ENCODE measurements at regions not wholly inside any gene's neighbourhood (a gene's known extent, or its start where the extent isn't known, plus 50 kb on each side); places are given as distances from the start of the nearest gene placed in this dataset.

DNA sequence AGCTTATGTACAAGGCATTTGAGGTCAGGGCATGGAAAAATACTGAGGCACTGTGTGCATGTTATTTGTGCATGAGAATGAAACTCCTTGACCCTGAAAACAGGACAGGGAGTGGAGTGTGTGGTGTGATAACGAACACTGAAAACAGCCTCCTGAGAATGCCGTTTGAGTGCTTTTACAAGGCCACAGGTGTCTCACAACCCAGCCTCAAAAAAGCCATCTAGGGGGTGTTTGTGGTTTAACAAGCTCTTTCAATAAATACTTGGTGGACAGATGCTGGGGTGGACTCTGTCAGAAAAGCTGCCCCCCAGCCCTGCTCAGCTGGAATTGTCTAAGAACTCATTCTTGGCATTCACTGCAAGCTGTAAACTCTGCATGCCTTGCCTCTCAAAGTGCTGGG lies 94.0 kb upstream of the SLC25A48 start:
- TF ChIP-seq, protein P1, sequence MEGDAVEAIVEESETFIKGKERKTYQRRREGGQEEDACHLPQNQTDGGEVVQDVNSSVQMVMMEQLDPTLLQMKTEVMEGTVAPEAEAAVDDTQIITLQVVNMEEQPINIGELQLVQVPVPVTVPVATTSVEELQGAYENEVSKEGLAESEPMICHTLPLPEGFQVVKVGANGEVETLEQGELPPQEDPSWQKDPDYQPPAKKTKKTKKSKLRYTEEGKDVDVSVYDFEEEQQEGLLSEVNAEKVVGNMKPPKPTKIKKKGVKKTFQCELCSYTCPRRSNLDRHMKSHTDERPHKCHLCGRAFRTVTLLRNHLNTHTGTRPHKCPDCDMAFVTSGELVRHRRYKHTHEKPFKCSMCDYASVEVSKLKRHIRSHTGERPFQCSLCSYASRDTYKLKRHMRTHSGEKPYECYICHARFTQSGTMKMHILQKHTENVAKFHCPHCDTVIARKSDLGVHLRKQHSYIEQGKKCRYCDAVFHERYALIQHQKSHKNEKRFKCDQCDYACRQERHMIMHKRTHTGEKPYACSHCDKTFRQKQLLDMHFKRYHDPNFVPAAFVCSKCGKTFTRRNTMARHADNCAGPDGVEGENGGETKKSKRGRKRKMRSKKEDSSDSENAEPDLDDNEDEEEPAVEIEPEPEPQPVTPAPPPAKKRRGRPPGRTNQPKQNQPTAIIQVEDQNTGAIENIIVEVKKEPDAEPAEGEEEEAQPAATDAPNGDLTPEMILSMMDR (IDR thresholded peaks at IDR 0.05; ENCODE audit: low read length): no peak
- TF ChIP-seq EZH2phosphoT487 (IDR thresholded peaks at IDR 0.05; ENCODE audit: low read length) (no peak), EZH2 (optimal IDR thresholded peaks at IDR 0.05; ENCODE audit: low read depth, low read length) (no peak)
